Ishikawa (cell line): ENCODE measurements at regions not wholly inside any gene's neighbourhood (a gene's known extent, or its start where the extent isn't known, plus 50 kb on each side); places are given as distances from the start of the nearest gene placed in this dataset.

Experiments used
- CEBPB ChIP-seq: IDR thresholded peaks from 2 replicates; pipeline ENCODE4 v1.6.1; 2012
- CREB1 ChIP-seq: IDR thresholded peaks from 2 replicates; pipeline ENCODE4 v1.6.1; 2012; ENCODE audit warnings: low read depth
- EP300 ChIP-seq: IDR thresholded peaks from 2 replicates; pipeline ENCODE4 v1.6.1; 2012; ENCODE audit warnings: borderline replicate concordance
- MAX ChIP-seq: IDR thresholded peaks from 2 replicates; pipeline ENCODE4 v1.6.1; 2012
- NFIC ChIP-seq: IDR thresholded peaks from 2 replicates; pipeline ENCODE4 v1.6.1; 2012
- RAD21 ChIP-seq: IDR thresholded peaks from 2 replicates; pipeline ENCODE4 v1.6.1; 2012; ENCODE audit warnings: low read depth
- REST ChIP-seq: IDR thresholded peaks from 2 replicates; pipeline ENCODE4 v1.6.1; 2012; ENCODE audit warnings: low read depth, mild to moderate bottlenecking
- TAF1 ChIP-seq: IDR thresholded peaks from 2 replicates; pipeline ENCODE4 v1.6.1; 2012; ENCODE audit warnings: low read depth, mild to moderate bottlenecking
- TCF12 ChIP-seq: IDR thresholded peaks from 2 replicates; pipeline ENCODE4 v1.6.1; 2012; ENCODE audit warnings: low read depth
- YY1 ChIP-seq: IDR thresholded peaks from 2 replicates; pipeline ENCODE4 v1.6.1; 2012; ENCODE audit warnings: low read depth
- ZBTB7A ChIP-seq: IDR thresholded peaks from 2 replicates; pipeline ENCODE4 v1.6.1; 2012; ENCODE audit warnings: low read depth

GRCh38 chr6:100260584-100260983 lies 204.1 kb downstream of the SIM1 start:
- TF ChIP-seq CREB1 (no peak), ZBTB7A (no peak), MAX (no peak), YY1 (no peak), TAF1 (no peak), REST (no peak), EP300 (no peak), RAD21 (no peak), CEBPB (no peak), NFIC (no peak), TCF12 (no peak)
